Neural progenitor cell (in vitro differentiated cells): ENCODE measurements at regions not wholly inside any gene's neighbourhood (a gene's known extent, or its start where the extent isn't known, plus 50 kb on each side); places are given as distances from the start of the nearest gene placed in this dataset.

Experiments
- DNase-seq: peaks from one replicate; pipeline ENCODE4 v3.0.0-alpha.2; 2016; ENCODE audit warnings: low spot score
- H2AFZ ChIP-seq: fragments of 200-600 bp; sonication (generic); replicated peaks from 2 replicates; pipeline ENCODE4 v1.6.1; 2016; ENCODE audit warnings: antibody characterized with exemption
- H3F3A ChIP-seq: fragments of 200-600 bp; sonication (generic); 2 replicates; pipeline ENCODE4 v1.6.1; 2016; ENCODE audit warnings: antibody characterized with exemption, low read depth
- H3K27ac ChIP-seq: fragments of 200-600 bp; sonication (generic); 2 replicates; pipeline ENCODE4 v1.5.1; 2016; ENCODE audit warnings: mild to moderate bottlenecking
- H3K27me3 ChIP-seq: fragments of 200-600 bp; sonication (generic); 2 replicates; pipeline ENCODE4 v1.6.1; 2016; ENCODE audit warnings: mild to moderate bottlenecking, moderate library complexity
- H3K36me3 ChIP-seq: fragments of 200-600 bp; sonication (generic); 2 replicates; pipeline ENCODE4 v1.5.1; 2016
- H3K4me1 ChIP-seq: fragments of 200-600 bp; sonication (generic); 2 replicates; pipeline ENCODE4 v1.6.1; 2016; ENCODE audit warnings: mixed run types
- H3K4me2 ChIP-seq: fragments of 200-600 bp; sonication (generic); 2 replicates; pipeline ENCODE4 v1.6.1; 2016
- H3K4me3 ChIP-seq: fragments of 200-600 bp; sonication (generic); 2 replicates; pipeline ENCODE4 v1.5.1; 2016
- H3K79me2 ChIP-seq: fragments of 200-600 bp; sonication (generic); 2 replicates; pipeline ENCODE4 v1.6.1; 2016; ENCODE audit warnings: low read depth
- H3K9ac ChIP-seq: fragments of 200-600 bp; sonication (generic); 2 replicates; pipeline ENCODE4 v1.6.1; 2016
- H3K9me3 ChIP-seq: fragments of 200-600 bp; sonication (generic); 2 replicates; pipeline ENCODE4 v1.5.1; 2016; ENCODE audit warnings: low read depth
- H4K20me1 ChIP-seq: fragments of 200-600 bp; sonication (generic); 2 replicates; pipeline ENCODE4 v1.6.1; 2016; ENCODE audit warnings: low read depth
- H3K27ac Mint-ChIP-seq: 3 replicates; pipeline ENCODE4 v1.8.0; 2021; ENCODE audit warnings: mixed read lengths
- H3K27me3 Mint-ChIP-seq: 2 replicates; pipeline ENCODE4 v1.8.0; 2022; ENCODE audit warnings: low read depth, mild to moderate bottlenecking, inconsistent platforms, moderate library complexity, mixed read lengths; ENCODE audit not compliant: insufficient read depth
- H3K36me3 Mint-ChIP-seq: 3 replicates; pipeline ENCODE4 v1.8.0; 2021; ENCODE audit warnings: mixed read lengths
- H3K4me1 Mint-ChIP-seq: 3 replicates; pipeline ENCODE4 v1.8.0; 2021; ENCODE audit warnings: mixed read lengths
- H3K4me3 Mint-ChIP-seq: 3 replicates; pipeline ENCODE4 v1.8.0; 2021; ENCODE audit warnings: mild to moderate bottlenecking, moderate library complexity, mixed read lengths
- H3K9me3 Mint-ChIP-seq: 3 replicates; pipeline ENCODE4 v1.8.0; 2020; ENCODE audit warnings: mixed read lengths
- CTCF ChIP-seq: fragments of 200-600 bp; sonication (generic); IDR thresholded peaks from 2 replicates; pipeline ENCODE4 v1.5.1; 2017; ENCODE audit warnings: antibody characterized with exemption, mild to moderate bottlenecking
- EZH2 ChIP-seq: fragments of 200-600 bp; sonication (generic); IDR thresholded peaks from 2 replicates; pipeline ENCODE4 v1.6.1; 2017; ENCODE audit warnings: antibody characterized with exemption, mild to moderate bottlenecking, moderate library complexity
- EZH2phosphoT487 ChIP-seq: fragments of 200-600 bp; sonication (generic); IDR thresholded peaks from 2 replicates; pipeline ENCODE4 v1.6.1; 2017; ENCODE audit warnings: antibody characterized with exemption

GRCh38 chr3:87836026-87836425, 222.8 kb downstream of the CGGBP1 start:
- Histone ChIP-seq H3K4me1 (no peaks in the 10 kb centered on the region), H3F3A (no peaks in the 10 kb centered on the region), H3K27me3 (no peaks in the 10 kb centered on the region), H3K9me3 (no peaks in the 10 kb centered on the region), H2AFZ (no peak overlapping the region), H3K36me3 (no peaks in the 10 kb centered on the region), H4K20me1 (no peaks in the 10 kb centered on the region), H3K79me2 (no peaks in the 10 kb centered on the region), H3K4me3 (no peak overlapping the region), H3K27ac (no peak overlapping the region), H3K4me2 (no peak overlapping the region), H3K9ac (no peak overlapping the region)
- no peak for DNase-seq
- peaks cover 4% of the 10 kb centered on the region for H3K9me3 Mint-ChIP-seq
- no peaks in the 10 kb centered on the region for H3K36me3 Mint-ChIP-seq
- H3K27ac Mint-ChIP-seq = no peak overlapping the region
- no peaks in the 10 kb centered on the region for H3K27me3 Mint-ChIP-seq
- TF ChIP-seq EZH2phosphoT487 = no peak
- no peak overlapping the region for H3K4me3 Mint-ChIP-seq
- no peaks in the 10 kb centered on the region for H3K4me1 Mint-ChIP-seq

DNA sequence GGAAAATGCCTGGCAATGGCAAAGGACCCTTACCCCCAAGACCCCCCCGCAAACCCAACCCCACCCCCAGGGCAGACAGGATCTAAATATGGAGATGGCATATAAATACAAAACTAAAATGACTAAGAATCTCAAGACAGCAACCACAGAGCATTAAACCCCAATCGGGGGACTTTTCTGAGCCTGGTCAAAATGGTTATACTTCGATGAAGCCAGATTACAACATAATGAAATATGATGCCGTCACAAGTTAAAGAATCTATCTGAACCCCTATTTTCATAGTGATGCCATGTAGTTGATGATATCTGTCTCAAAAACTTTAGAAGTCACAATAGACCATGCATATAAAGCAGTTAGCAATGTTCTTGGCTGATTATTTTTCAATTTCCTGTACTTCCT, 223.6 kb downstream of the CGGBP1 start:
- no peak overlapping the region for H3K9ac ChIP-seq
- no peak overlapping the region for H2AFZ ChIP-seq
- H4K20me1 ChIP-seq = no peaks in the 10 kb centered on the region
- Mint-ChIP-seq H3K27ac (no peak overlapping the region), H3K4me3 (no peak overlapping the region), H3K36me3 (no peaks in the 10 kb centered on the region), H3K27me3 (no peaks in the 10 kb centered on the region), H3K4me1 (no peaks in the 10 kb centered on the region), H3K9me3 (peaks cover 4% of the 10 kb centered on the region)
- H3K4me3 ChIP-seq = no peak overlapping the region
- H3K4me1 ChIP-seq = no peaks in the 10 kb centered on the region
- H3K9me3 ChIP-seq = no peaks in the 10 kb centered on the region
- no peak overlapping the region for H3K27ac ChIP-seq
- no peak overlapping the region for H3K4me2 ChIP-seq
- no peaks in the 10 kb centered on the region for H3K79me2 ChIP-seq
- no peaks in the 10 kb centered on the region for H3K36me3 ChIP-seq
- no peak for TF ChIP-seq EZH2phosphoT487
- no peak for TF ChIP-seq CTCF
- no peak for TF ChIP-seq EZH2
- no peak for DNase-seq
- H3F3A ChIP-seq = no peaks in the 10 kb centered on the region
- no peaks in the 10 kb centered on the region for H3K27me3 ChIP-seq

GRCh38 chr3:87834327-87834726, 224.5 kb downstream of the CGGBP1 start:
- H3K4me2 ChIP-seq = no peak overlapping the region
- no peak overlapping the region for H3K4me3 ChIP-seq
- H3F3A ChIP-seq = no peaks in the 10 kb centered on the region
- H3K9me3 Mint-ChIP-seq = peaks cover 1% of the 10 kb centered on the region
- no peaks in the 10 kb centered on the region for H4K20me1 ChIP-seq
- H3K9me3 ChIP-seq = no peaks in the 10 kb centered on the region
- H3K27me3 Mint-ChIP-seq = no peaks in the 10 kb centered on the region
- no peaks in the 10 kb centered on the region for H3K79me2 ChIP-seq
- no peaks in the 10 kb centered on the region for H3K27me3 ChIP-seq
- no peak overlapping the region for H3K9ac ChIP-seq
- no peaks in the 10 kb centered on the region for H3K36me3 Mint-ChIP-seq
- H3K4me3 Mint-ChIP-seq = no peak overlapping the region
- H3K4me1 ChIP-seq = no peaks in the 10 kb centered on the region
- TF ChIP-seq EZH2phosphoT487 (no peak), CTCF (no peak), EZH2 (no peak)
- H3K4me1 Mint-ChIP-seq = no peaks in the 10 kb centered on the region
- DNase-seq = no peak
- H3K27ac Mint-ChIP-seq = no peak overlapping the region
- no peak overlapping the region for H3K27ac ChIP-seq
- no peak overlapping the region for H2AFZ ChIP-seq
- no peaks in the 10 kb centered on the region for H3K36me3 ChIP-seq

DNA sequence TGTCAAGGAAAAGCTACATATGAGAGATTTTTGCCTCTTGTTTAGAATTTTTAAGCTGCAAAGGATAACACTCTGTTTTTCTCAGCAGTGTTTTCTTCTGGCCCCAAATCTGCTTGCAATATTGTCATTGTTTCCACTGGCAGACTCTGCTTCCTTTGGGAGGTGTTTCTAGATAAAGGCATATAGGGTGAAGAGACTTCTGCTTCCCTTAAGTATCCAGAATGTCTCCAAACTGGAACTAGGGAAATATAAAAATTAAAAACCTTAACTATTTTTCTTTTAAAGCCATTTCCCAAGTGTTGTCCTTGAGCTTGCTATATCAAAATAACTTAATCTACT, 225.8 kb downstream of the CGGBP1 start:
- H3K79me2 ChIP-seq = no peaks in the 10 kb centered on the region
- no peaks in the 10 kb centered on the region for H3K36me3 ChIP-seq
- no peaks in the 10 kb centered on the region for H3K9me3 ChIP-seq
- no peaks in the 10 kb centered on the region for H3K27me3 ChIP-seq
- no peaks in the 10 kb centered on the region for H3K36me3 Mint-ChIP-seq
- no peak for TF ChIP-seq EZH2phosphoT487
- no peak for TF ChIP-seq CTCF
- TF ChIP-seq EZH2 = no peak
- no peak for DNase-seq
- no peaks in the 10 kb centered on the region for H3K27me3 Mint-ChIP-seq
- no peak overlapping the region for H3K4me3 Mint-ChIP-seq
- H3K4me3 ChIP-seq = no peak overlapping the region
- H3K4me1 Mint-ChIP-seq = no peaks in the 10 kb centered on the region
- no peaks in the 10 kb centered on the region for H3F3A ChIP-seq
- no peak overlapping the region for H3K9ac ChIP-seq
- H3K4me2 ChIP-seq = no peak overlapping the region
- no peaks in the 10 kb centered on the region for H3K9me3 Mint-ChIP-seq
- H3K27ac Mint-ChIP-seq = no peak overlapping the region
- H2AFZ ChIP-seq = no peak overlapping the region
- H3K4me1 ChIP-seq = no peaks in the 10 kb centered on the region
- no peak overlapping the region for H3K27ac ChIP-seq
- no peaks in the 10 kb centered on the region for H4K20me1 ChIP-seq
